ENCODE measurements at regions not wholly inside any gene's neighbourhood (a gene's known extent, or its start where the extent isn't known, plus 50 kb on each side); places are given as distances from the start of the nearest gene placed in this dataset.

DNA sequence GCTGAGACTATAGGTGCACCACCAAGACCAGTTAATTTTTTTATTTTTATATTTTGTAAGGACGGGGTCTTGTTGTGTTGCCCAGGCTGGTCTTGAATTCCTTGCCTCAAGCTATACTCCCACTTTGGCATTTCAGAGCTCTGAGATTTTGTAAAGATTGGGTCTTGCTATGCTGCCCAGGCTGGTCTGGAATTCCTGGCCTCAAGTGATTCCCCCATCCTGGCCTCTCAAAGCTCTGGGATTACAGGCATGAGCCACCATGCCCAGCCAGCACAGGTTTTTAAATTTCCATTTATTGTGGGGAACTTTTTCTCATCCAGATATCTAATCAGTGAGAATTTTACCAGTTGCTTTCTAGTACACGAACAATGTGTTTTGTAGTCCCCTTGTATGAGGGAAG, 156.1 kb upstream of the VLDLR start:
- no peak for DNase-seq

- DNase-seq, result no peak
These were observed 155.6 kb upstream of the VLDLR start for GRCh38 chr9:2465921-2466460.

GRCh38 chr9:2466703-2467102, 154.9 kb upstream of the VLDLR start:
- DNase-seq, result no peak

DNA sequence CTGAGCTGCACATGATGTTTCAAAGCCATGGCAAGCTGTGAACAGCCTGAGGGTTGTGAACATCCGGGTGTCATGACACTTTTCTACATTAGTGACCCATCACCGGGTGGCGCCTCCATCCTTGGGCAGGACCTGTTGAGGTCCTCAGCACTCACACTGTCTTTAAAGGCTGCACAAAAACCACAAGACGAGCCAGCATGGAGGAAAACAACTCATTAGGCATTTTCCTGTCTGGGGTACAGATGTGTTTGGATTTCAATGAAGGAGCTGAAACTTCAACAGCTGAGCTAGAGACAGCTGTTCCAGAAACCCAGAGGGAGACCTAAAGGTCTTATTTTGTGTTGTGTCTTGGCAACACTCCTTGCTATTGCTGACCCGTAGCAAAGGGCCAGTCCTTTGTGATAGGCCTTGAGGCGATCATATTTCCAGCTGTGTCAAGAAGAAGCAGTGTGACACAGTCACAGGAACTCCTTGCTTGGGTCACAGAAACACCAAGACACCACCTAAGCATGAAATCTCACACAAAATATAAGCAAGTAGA, 151.8 kb upstream of the VLDLR start:
- DNase-seq, result no peak

DNA sequence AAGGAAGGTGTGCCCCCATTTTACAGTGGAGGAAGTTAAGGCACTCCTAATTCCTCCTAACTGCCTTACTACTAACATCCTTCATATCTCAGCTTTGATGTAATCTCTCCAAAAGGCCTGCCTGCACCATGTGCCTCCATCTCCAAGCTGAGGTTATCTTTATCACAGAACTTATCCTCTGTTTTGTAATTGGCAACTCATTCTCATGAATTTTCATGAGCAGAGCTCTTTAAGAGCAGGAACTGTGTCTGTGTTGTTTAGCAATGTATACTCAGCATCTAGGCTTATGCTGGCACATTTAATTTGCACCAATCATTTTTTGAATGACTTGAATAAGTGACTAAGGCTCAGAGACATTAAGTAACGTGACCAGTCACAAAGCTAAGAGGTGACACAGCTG, 147.9 kb upstream of the VLDLR start:
- no peak for DNase-seq

DNA sequence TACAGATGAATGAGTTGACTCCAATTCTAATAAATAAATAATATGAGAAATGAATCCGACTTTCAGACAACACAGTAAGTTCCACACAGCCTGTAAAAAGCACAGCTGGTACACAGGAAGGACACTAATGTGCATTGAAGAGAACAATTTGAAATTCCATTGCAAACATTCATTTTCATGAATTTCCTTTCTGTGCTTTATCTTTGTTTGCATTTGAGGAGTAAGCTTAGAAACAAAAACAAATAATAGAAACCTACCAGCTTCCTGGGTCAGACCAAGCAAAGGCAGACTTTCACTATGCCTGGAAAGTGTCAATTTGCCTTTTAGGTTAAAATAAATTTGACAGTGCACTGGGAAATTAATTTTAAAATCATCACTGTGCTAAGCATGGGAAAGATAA, 143.8 kb upstream of the VLDLR start:
- no peak for DNase-seq

- no peak for DNase-seq
These were observed 143.2 kb upstream of the VLDLR start for GRCh38 chr9:2478421-2478820.

- no peak for DNase-seq
These were observed 142.5 kb upstream of the VLDLR start for GRCh38 chr9:2479056-2479565.

GRCh38 chr9:2480255-2480837, 141.2 kb upstream of the VLDLR start:
- DNase-seq, result no peak

DNA sequence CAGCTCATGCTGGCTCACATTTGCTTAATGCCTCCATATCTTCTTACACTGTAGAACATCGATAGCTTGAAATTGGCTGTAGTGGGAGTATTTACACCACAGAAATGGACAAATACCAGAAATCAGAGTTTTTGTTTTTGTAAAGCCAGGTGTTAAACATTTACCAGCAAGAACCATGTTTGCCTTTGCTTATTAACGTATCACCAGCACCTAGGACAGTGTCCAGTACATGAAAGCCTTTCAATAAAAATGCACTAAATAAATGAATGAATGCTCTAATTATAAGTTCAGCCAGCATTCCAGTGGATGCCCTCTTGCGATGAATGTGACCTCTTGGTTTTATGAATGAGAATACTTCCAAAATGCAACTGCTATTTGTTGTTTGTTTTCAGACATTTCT, 140.4 kb upstream of the VLDLR start:
- DNase-seq, result no peak

DNA sequence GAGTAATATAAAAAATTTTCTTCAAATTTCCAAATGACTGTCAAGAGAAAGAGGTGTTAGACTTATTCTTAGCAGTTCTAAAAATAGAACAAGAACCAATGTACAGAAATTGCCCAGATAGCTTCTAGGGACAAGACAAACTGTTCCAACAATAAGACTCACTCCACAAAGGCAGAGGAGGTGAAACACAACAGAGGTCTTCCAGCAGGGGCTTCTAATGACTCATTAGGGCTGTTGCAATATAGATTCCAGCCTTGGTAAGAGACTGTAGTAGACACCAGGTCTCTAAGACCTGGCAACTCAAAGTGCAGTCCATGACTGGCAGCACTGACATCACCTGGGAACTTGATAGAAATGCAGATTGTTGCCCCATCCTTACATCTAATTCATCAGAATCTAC, 134.6 kb upstream of the VLDLR start:
- no peak for DNase-seq

DNA sequence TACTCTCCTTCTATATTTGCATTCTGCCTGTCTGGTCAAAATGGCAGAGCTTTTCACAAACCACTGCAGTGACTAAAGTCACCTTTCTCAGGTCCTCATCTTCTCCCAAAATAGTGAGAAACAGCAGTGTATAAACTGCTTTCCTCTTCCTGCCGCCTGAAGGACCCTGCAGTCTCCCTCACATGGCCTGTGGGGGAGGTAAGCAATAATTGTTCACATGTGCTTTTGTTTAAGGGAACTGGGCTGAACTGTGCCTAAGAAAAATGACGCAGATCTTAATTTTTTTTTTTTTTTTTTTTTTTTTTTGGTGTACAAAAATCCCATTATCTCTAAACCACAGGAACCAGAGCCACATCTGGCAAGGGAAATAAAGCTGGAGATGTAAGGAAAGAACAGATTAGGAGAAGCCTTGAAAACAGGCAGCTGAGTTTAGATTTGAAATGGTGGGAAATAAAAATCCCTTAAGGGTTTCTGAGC, 131.7 kb upstream of the VLDLR start:
- DNase-seq, result no peak

GRCh38 chr9:2492161-2492560, 129.4 kb upstream of the VLDLR start:
- DNase-seq, result no peak

DNA sequence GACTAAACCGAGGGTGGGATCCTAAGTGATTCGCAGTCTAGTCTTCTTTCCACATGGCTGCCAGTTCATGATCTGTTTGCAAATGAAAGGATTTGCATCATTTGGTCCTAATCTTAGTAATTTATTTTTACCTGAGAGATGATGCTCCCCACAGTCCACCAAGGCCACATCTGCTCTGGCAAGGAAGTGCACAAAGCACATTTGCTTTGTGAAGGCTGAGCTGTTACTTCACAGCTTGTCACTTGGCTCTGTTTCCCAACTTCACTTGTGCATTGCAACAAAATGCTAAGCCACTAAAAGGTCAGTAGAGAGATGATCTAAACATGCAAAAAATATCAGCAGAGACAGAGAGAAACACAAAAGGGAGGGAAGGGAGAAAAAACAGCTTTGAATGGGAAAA, 128.5 kb upstream of the VLDLR start:
- DNase-seq, result no peak

GRCh38 chr9:2493529-2493928, 128.1 kb upstream of the VLDLR start:
- DNase-seq, result no peak

GRCh38 chr9:2494562-2494961, 127.0 kb upstream of the VLDLR start:
- DNase-seq, result no peak

- DNase-seq, result no peak
These were observed 126.2 kb upstream of the VLDLR start for GRCh38 chr9:2495221-2496005.

- no peak for DNase-seq
These were observed 125.4 kb upstream of the VLDLR start for GRCh38 chr9:2496169-2496568.

GRCh38 chr9:2496934-2497333, 124.7 kb upstream of the VLDLR start:
- no peak for DNase-seq

DNA sequence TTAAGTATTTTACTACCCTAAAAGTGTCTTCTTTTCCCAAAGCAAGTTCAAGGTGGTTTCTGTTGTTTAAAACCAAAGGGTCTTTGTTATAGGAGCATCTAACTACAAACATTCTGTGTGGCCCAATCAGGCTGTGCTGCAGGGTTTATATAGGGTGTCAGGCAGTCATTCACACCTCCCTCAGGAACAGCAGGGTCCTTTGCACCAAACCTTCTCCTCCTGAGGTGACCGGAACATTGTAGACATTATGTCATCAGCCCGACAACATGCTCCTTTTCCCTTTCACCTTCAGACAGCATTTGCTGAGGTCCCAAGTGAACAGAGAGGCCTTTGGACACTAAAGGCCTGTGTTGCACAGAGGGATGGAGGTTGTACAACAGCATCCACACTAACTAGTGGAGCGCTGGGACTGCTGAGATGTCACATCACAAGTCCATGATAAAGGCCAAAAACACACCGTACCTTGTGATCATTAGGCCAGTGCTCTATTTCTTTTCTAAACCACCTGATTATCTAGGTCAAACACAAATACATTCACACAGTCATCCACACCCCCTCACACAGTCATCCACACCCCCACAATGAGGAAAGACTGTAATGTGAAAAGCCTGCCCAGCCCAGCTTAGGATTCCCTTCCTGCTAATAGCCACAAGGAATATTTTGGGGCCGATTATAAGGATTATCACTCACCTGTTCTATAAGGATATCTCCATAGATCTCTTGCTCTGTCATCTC, 123.8 kb upstream of the VLDLR start:
- DNase-seq, result no peak

DNA sequence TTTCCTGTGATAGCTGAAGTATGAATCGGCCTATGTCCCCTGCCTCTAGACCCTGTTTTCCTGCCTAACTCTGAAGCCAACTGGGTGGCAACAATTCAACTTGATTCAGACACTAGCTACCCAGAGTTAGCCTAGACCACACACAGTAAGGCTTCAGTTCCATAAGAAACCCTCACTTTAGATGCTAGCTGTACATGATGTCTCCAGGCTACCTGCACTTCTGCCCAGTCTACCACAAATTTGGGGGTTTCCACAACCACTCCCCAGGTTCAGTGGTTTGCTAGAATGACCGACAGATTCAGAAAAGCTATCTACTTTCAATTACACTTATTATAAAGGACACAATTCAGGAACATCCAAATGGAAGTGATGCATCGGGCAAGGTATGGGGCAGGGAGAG, 119.4 kb upstream of the VLDLR start:
- DNase-seq, result no peak

- DNase-seq, result no peak
These were observed 118.8 kb upstream of the VLDLR start for GRCh38 chr9:2502760-2503159.

- no peak for DNase-seq
These were observed 115.3 kb upstream of the VLDLR start for GRCh38 chr9:2506321-2506720.

Data from NCI-H1694 treated with DMSO at 0.1 percent for 48 hours (cell line).